Kidney (tissue), 13 donors: ENCODE measurements at regions not wholly inside any gene's neighbourhood (a gene's known extent, or its start where the extent isn't known, plus 50 kb on each side); places are given as distances from the start of the nearest gene placed in this dataset.

ENCODE experiments used
- DNase-seq, 5 donors: peaks; one replicate each; pipeline ENCODE4 v3.0.0-alpha.2; 2013 to 2020
- FAIRE-seq: peaks from 2 replicates; lab custom pipeline; 2012; peaks lifted over from hg19 to GRCh38; lab: Jason Lieb, UNC
- H3K27ac ChIP-seq, 2 donors: one replicate each; pipeline ENCODE4 v1.7.0; 2013; ENCODE audit warnings: low read depth in 2 of 2, low read length in 2 of 2, inconsistent platforms in 1 of 2
- H3K27me3 ChIP-seq: one replicate; pipeline ENCODE4 v1.7.1; 2013; ENCODE audit warnings: low read length, inconsistent platforms; ENCODE audit not compliant: control insufficient read depth, insufficient read depth
- H3K36me3 ChIP-seq, 3 donors: one replicate each; pipeline versions ENCODE4 v1.7.0 to v1.7.1; 2013; ENCODE audit warnings: low read length in 3 of 3, control low read depth in 1 of 3, inconsistent platforms in 1 of 3; ENCODE audit not compliant: insufficient read depth in 3 of 3, control insufficient read depth in 2 of 3
- H3K4me1 ChIP-seq, 3 donors: one replicate each; pipeline versions ENCODE4 v1.7.0 to v1.7.1; 2013; ENCODE audit warnings: low read length in 3 of 3, inconsistent platforms in 1 of 3, low read depth in 1 of 3; ENCODE audit not compliant: control insufficient read depth in 2 of 3, insufficient read depth in 2 of 3
- H3K4me3 ChIP-seq, 3 donors: one replicate each; pipeline versions ENCODE4 v1.7.0 to v1.8.1; 2013; ENCODE audit warnings: low read length in 3 of 3, control low read depth in 1 of 3, inconsistent platforms in 1 of 3
- H3K9ac ChIP-seq, 3 donors: one replicate each; pipeline versions ENCODE4 v1.7.0 to v1.7.1; 2013; ENCODE audit warnings: low read length in 3 of 3, control low read depth in 1 of 3, inconsistent platforms in 1 of 3
- H3K9me3 ChIP-seq, 3 donors: one replicate each; pipeline versions ENCODE4 v1.7.0 to v1.7.1; 2013; ENCODE audit warnings: low read length in 3 of 3, control low read depth in 1 of 3, inconsistent platforms in 1 of 3; ENCODE audit not compliant: control insufficient read depth in 2 of 3, insufficient read depth in 1 of 3
- CTCF ChIP-seq: IDR thresholded peaks from 3 replicates; pipeline ENCODE4 v1.5.1; 2012; ENCODE audit warnings: mild to moderate bottlenecking, moderate library complexity, borderline replicate concordance; ENCODE audit not compliant: insufficient read depth; ENCODE audit errors: extremely low read depth
- intact Hi-C: fragments of 100-400 bp; cut with DNase I; formaldehyde crosslinking; loops from one replicate; pipeline ENCODE4 v1.11.1; 2022
- donor health status: control.
- donor health status: control.
- donor health status: control.
- donor health status: control.
- donor health status: control.
- donor health status: DM: yes; HTN: yes; CAD: no.
- donor health status: Normal renal cell carcinoma (clear cell type).

- no peak for TF ChIP-seq CTCF
- DNase-seq (peak in 1 of 5 donors; percentile 40), FAIRE-seq (no peak)
- Histone ChIP-seq H3K27ac (peak overlapping the region; percentile 38 to 80), H3K9me3 (no peaks in the 10 kb centered on the region), H3K4me3 (no peak overlapping the region), H3K4me1 (no peaks in the 10 kb centered on the region), H3K9ac (no peak overlapping the region), H3K36me3 (no peaks in the 10 kb centered on the region), H3K27me3 (no peaks in the 10 kb centered on the region)
- intact Hi-C loops: no loop called here
Measured at GRCh38 chr6:25179051-25179778, 100.0 kb upstream of the CARMIL1 start.

GRCh38 chr6:25180630-25181349, 98.4 kb upstream of the CARMIL1 start:
- intact Hi-C loops: no loop called here
- no peak overlapping the region for H3K9ac ChIP-seq
- H3K4me3 ChIP-seq: no peak overlapping the region
- FAIRE-seq (no peak), DNase-seq (no peak)
- H3K9me3 ChIP-seq: no peaks in the 10 kb centered on the region
- H3K27me3 ChIP-seq: no peaks in the 10 kb centered on the region
- TF ChIP-seq CTCF: no peak
- peak overlapping the region in 1 of 2 donors; percentile 75 for H3K27ac ChIP-seq
- no peaks in the 10 kb centered on the region for H3K36me3 ChIP-seq
- H3K4me1 ChIP-seq: no peaks in the 10 kb centered on the region

- no peaks in the 10 kb centered on the region for H3K9me3 ChIP-seq
- H3K27me3 ChIP-seq: no peaks in the 10 kb centered on the region
- intact Hi-C loops: no loop called here
- H3K9ac ChIP-seq: no peak overlapping the region
- H3K36me3 ChIP-seq: no peaks in the 10 kb centered on the region
- DNase-seq (no peak), FAIRE-seq (no peak)
- H3K27ac ChIP-seq: no peak overlapping the region
- H3K4me1 ChIP-seq: no peaks in the 10 kb centered on the region
- TF ChIP-seq CTCF: no peak
- no peak overlapping the region for H3K4me3 ChIP-seq
Measured at GRCh38 chr6:25181350-25181724, 97.8 kb upstream of the CARMIL1 start.
